ENCODE measurements at regions not wholly inside any gene's neighbourhood (a gene's known extent, or its start where the extent isn't known, plus 50 kb on each side); places are given as distances from the start of the nearest gene placed in this dataset.
"Not testable (repeated sequence)": the region's sequence is repeated elsewhere in the genome, so short reads cannot be mapped to it uniquely, and the experiment has no call there.

DNA sequence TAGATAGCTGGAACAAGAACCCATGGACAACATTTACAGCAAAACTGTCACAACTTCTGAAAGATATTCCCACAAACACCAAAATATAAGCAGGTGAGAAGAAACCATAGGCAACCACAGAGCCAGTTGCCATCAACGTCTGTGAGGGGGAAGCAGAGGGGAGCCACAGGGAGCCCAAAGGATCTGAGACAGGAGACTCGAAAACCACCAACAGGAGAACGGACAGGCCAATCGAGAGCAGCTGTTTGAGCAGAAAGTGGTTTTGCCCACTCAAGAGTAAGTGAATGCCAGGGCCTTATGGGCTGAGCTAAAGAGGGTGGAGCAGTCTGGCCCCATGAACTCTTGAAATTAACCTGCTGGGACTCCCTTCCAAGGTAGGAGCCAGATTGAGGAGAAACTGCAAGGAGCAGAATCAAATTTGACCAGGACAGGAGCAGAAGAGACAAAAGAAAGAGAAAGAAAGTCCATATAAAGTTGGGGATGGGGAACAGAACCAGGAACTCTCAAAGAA lies 195.4 kb downstream of the ANKRD60 start:
- DNase-seq = no peak

GRCh38 chr20:58032599-58032998 lies 195.9 kb downstream of the ANKRD60 start:
- no peak for DNase-seq

DNA sequence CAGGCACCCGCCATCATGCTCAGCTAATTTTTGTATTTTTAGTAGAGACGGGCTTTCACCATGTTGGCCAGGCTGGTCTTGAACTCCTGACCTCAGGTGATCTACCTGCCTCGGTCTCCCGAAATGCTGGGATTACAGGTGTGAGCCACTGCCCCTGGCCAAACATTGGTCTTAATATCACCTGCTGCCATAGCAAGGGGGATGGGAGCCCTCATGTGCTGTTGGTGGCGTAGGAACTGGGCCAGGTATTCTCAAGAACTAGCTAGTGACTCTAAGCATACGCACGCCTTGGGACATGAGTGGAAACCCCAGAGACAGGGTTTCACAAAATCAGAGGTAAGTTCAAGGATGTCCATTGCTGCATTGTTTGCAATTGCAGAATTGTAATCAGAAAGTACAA lies 197.1 kb downstream of the ANKRD60 start:
- DNase-seq = not testable (repeated sequence)

DNA sequence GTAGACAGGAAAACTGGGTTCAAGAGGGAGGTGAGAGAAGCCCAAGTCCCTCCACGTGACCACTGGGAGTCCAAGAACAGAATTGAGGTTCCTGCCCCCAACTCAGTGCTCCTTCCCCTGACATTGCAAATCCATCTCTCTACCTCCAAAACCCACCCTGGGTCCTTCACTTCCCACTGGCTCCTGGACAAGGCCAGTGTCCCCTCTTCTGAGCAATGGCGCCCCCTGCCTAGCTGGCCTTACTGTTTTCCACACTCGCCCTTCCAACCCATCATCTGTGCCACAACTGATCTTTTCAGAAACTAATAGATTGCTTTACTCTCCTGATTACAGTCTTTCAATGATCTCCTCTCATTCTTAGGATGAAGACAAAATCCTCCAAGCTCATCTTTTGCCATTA lies 200.3 kb downstream of the ANKRD60 start:
- DNase-seq = no peak

GRCh38 chr20:58026361-58026760 lies 202.1 kb downstream of the ANKRD60 start:
- DNase-seq = no peak

- DNase-seq = no peak
Observed at GRCh38 chr20:58025233-58025632, 203.2 kb downstream of the ANKRD60 start.

GRCh38 chr20:58024241-58024721 lies 204.2 kb downstream of the ANKRD60 start:
- no peak for DNase-seq

GRCh38 chr20:58023781-58024180 lies 204.7 kb downstream of the ANKRD60 start:
- no peak for DNase-seq

DNA sequence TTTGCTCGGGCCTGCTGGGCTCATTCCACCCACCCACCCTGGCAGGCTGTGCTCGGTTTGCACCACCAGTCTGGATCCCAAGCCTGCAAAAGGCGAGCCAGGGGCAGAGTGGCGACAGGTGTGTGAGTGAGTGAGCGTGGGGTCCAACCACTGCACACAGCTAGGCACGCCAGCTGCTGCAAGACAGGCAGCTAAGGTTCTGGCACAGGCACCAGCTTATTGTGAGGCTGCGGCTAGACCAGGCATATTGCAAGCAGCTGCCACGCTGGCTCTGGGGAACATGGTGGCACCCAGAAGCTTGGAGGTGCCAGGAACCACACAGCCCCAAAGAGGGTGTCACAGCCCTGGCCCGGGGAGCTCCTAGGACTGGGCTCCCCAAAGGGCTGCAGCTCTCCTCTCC lies 205.1 kb downstream of the ANKRD60 start:
- DNase-seq = no peak

GRCh38 chr20:58022711-58023110 lies 205.7 kb downstream of the ANKRD60 start:
- DNase-seq = no peak

GRCh38 chr20:58021481-58021880 lies 207.0 kb downstream of the ANKRD60 start:
- no peak for DNase-seq

- DNase-seq = no peak
Observed at GRCh38 chr20:58020656-58021454, 207.6 kb downstream of the ANKRD60 start.

DNA sequence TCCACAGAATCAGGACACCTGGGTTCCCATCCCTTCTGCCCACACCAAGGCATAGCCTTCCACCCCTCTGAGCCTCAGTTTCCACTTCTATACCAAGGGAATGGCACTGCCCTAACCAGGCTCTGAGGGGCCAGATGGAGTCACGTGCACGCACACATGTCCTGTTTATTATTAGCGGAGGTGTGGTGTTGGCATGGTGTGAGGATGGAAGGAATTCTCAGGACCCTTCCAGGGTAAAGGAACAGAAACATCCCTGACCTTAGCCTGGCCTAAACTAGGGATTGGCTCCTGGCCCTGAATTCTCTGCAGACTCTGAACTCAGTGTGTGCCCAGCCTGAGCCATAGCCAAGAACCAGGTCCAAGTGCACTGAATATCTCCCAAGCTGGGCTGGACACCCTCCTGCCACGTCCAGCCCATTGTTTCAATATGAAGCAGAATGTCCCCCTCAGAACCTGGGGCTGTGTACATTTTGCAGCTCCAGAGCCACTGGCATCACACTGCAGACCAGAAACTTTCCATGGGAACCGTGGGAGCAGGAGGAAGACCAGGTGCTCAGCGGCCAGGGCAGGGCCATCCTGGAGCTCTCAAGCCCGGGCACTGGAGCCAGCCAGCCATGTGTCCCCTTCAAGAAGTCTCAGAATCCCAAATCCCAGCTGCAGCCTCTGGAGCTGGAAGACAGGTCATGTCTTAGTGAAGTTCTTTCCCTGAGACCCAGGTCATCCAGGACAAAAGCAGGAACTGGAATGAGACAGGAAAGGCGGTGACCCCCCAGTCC lies 208.4 kb downstream of the ANKRD60 start:
- DNase-seq = no peak

GRCh38 chr20:58019027-58019849 lies 209.2 kb downstream of the ANKRD60 start:
- no peak for DNase-seq

GRCh38 chr20:58018590-58018989 lies 209.9 kb downstream of the ANKRD60 start:
- DNase-seq = no peak

- no peak for DNase-seq
Observed at GRCh38 chr20:58017970-58018530, 210.4 kb downstream of the ANKRD60 start.

DNA sequence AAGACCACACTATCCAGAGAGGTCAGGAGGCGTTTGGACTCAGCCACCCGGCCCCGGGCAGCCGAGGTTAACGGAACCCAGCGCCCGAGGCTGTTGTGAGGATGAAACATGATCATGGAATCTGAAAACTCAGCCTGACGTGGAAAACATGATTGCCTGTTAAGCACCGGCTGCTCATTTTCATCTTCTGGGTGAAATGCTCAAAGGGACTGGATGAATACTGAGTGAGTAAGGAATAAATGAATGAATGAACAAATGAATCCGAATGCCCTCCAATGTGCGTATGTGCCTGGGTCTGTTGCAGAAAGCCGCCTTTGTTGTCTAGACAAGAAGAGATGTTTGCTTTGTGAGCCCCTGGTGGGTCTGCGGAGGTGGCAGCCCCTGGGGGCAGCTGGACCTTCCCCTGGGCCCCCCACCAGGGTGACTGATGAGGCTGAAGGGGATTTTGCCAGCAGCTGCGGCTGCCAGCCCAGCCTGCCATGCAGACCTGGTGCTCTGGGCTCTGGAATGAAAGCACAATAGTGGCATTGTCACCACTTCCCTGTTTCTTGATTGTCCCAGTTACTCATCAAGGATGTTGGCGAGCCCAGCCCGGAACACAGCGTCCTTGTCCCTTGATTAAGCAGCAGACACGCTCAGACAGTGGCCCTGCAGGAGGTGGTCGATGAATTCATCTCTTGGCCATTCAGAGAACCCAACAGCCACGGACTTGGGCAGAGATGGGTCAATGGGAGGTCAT lies 211.1 kb downstream of the ANKRD60 start:
- DNase-seq = no peak

DNA sequence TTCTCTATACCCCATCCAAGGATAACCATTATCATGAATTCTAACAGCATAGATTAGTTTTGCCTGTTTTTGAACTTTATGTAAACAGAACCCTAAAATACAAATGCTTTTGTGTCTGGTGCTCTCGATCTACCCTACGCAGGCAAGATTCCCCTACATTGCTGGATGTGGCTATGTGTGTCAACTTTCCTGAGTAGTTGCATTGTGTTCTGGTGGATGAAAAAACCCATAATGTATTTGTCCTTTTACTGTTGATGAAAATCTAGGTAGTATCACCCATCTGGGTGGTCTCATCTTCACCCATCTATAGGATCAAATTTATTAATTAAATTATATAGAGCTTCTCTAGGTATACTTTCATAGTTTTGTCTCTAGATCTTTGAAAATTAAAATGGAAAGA lies 211.7 kb downstream of the ANKRD60 start:
- no peak for DNase-seq

- no peak for DNase-seq
Observed at GRCh38 chr20:58014628-58015315, 213.7 kb downstream of the ANKRD60 start.

GRCh38 chr20:58012731-58013510 lies 215.5 kb downstream of the ANKRD60 start:
- no peak for DNase-seq
